HG02610 (cell line): ENCODE measurements at regions not wholly inside any gene's neighbourhood (a gene's known extent, or its start where the extent isn't known, plus 50 kb on each side); places are given as distances from the start of the nearest gene placed in this dataset.

ENCODE experiments used
- ATAC-seq: cut with Tn5 transposase; IDR thresholded peaks from one replicate; pipeline ENCODE4 v1.9.1; 2021; ENCODE audit warnings: mild to moderate bottlenecking, moderate library complexity; ENCODE audit not compliant: unreplicated experiment

DNA sequence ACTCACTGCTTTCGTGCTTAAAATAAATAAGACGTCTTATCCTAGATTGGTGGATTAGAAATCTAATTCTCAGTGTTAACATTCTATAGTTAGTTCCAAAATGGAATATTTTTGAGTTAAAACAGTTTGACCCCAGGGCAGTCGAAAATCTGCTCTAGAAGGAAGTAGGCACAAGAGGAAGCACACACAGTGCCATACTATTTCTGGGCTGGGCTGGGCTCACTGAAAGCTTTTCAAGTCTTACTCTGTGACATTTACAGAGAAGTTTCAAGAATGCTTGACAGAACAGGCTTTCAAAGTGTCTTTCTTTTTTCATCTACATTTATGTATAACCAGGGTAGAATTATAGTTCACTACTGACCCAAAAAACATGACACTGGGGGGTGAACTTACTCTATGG lies 209.8 kb downstream of the SOD2 start:
- ATAC-seq, result no peak

DNA sequence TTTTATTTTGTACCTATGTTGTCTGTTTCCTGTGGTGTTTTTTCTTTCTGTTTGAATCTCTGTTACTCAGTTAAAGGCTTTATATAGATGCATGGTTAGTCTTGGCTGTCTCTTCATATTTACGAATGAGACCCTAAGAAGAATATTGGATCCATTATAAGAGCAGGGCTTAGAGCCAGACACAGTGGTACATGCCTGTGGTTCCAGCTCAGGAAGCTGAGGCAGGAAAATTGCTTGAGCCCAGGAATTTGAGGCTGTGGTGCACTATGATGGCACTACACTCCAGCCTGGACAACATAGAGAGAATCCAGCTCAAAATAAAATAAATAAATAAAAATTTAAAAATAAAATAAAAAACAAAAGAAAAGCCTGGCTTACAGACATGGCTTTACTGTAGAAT lies 211.1 kb downstream of the SOD2 start:
- no peak for ATAC-seq

DNA sequence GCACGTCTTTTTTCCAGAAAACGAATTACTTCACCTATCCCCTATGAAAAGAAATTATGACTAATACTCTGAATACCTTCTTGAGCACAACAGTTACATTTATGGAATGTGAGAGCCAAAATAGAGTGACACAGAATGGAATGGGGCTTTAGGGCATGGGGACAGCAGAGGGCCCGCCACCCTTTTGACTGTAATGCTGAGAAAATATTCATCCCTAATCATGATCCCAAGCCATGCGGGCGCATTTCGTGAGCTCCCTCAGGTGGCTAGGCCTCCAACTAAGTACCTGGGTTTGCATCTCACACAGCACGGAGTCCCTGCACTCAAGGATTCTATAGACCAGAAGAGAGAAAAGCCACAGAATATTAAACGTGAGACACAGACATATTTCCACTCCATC lies 212.6 kb downstream of the SOD2 start:
- ATAC-seq, result no peak

DNA sequence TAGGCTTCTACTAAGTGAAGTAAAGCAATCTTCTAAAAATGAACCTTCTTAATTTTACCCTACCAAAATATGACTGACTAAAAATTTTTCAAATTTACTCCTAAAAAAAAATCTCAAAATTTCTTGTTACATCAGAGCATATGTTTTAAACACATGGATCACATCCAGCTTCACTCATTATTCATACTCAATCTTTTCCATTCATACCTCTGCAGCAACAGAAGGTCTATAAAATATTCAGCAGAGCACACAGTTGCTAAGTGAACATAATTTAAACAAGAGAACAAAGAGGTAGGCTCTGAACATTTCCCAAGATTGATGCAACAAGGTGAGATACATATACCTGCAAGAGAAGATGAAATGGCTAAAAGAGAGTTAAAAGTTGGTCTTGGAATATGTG lies 213.9 kb downstream of the SOD2 start:
- no peak for ATAC-seq

DNA sequence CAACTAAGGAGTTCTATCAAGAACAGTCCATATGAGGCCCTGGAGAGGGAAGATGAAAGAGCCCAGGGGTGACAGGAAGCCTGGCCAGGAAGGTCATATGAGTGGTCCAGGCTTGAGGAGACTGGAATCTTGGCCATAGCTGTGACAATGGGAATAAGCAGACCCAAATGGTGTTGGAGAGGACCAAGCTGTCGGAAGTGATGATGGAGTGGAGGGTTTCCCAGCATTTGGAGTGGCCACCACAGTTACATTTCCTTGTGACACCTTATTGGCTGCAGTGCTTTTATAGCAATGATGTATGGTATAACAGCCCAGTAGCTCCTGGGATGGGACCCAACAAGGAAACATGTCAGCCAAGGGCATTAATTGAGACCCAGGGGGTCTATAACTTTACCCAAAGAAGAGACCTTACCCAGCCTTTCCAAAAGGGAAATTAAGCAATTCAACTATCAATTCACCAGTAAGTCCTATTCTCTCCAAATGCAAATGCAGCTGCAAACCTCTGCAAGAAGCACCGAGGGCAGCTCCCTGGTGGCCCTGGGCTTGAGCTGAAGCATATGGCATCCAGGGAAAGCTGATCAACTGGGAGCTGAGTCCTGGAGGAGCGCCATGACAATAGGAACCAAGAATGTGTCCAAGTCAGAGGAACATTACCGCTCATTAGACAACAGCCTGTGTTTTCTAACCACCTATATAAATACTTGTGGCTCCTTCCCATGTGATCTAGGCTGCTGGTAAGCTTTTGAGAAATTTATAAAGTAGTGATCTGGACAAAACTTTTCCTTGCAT lies 219.4 kb downstream of the SOD2 start:
- ATAC-seq, result no peak

DNA sequence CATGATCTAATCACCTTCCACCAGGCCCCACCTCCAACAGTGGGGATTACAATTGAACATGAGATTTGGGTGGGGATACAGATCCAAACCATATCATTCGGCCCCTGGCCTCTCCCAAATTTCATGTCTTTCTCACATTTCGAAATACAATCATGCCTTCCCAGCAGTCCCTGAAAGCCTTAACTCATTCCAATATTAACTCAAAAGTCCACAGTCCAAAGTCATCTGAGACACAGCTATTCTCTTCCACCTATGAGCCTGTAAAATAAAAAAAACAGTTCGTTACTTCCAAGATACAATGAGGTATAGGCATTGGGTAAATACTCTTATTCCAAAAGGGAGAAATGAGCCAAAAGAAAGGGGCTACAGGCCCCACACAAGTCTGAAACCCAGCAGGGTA lies 222.6 kb downstream of the SOD2 start:
- ATAC-seq, result no peak

DNA sequence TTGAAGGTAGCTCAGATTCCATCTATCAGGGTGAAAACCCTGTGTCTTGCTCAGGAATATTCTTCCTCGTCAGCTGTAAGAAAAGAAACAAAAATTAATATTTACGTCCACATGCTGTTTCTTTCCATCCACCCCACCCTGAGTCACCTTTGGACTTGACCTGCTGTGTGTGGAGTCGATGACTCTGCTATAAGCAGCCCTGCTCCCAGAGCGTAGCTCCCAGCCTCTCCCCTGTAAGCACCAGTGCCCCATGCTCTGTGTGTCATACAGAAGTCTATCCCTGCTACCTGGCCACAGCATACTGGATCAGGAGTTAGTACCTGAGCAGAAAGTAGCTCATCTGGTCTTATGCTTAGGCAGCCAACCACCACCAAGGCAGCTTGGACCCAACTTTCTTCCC lies 223.6 kb downstream of the SOD2 start:
- no peak for ATAC-seq

DNA sequence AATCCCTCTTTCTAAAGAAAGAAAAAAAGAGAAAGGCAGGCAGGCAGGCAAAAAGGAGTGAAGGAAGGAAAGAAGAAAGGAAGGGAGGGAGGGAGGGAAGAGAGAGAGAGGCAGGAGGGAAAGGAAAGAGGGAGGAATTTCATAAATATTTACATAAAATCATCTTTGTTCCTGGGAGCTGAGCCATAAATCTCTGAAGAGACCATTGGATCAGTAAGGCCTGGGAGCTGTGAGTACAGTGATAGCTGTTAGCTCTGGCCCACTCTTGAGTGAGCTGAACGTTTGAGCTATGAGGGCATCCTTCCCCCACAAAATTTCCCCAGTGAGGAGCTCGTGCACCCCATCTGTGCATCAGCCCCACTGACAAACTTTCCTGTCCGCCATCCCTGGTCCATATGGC lies 224.0 kb downstream of the SOD2 start:
- ATAC-seq, result no peak

DNA sequence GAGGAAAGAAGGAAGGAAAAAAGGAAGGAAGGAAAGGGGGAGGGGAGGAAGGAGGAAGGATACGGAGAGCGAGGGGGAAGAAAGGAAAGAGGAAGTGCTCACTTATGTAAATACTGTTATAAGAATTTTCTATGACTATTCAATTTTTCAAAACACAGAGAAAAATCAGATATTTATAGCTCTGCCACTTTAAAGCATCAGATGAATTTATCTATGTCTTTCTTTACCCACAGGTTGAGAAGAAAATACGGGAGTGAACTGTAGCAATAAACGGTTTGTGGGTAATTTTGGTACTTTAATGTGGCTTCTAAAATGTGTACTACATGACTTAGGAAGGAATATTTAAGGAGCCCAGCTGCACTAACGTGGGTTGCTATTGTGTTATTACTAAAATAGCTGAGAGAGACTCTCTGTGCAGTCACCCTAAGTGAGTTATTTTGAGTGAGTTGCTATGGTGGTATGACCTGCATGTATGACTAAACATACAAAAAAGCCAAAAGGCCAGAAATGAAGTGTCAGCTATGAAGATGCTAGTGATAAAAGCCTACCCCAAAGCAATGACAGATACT lies 225.5 kb downstream of the SOD2 start:
- ATAC-seq, result peak; percentile 72

DNA sequence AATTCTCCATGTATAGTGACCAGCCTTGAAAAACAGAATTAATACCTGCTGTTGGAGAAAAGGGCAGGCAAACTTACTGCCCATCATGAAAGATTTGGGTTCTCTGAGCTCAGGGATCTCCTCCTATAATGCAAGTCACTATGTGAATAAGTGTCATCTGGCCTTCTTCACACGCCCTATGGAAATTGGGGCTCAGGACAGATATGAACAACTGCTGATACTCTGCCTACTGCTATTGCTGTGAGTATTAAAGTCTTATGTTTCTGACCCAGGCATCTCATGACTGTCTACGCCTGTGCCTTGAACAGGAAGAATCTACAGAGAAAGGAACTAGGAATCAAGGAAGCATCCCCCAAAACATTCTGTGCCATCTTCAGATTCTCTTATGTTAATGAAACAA lies 226.1 kb downstream of the SOD2 start:
- ATAC-seq, result no peak

DNA sequence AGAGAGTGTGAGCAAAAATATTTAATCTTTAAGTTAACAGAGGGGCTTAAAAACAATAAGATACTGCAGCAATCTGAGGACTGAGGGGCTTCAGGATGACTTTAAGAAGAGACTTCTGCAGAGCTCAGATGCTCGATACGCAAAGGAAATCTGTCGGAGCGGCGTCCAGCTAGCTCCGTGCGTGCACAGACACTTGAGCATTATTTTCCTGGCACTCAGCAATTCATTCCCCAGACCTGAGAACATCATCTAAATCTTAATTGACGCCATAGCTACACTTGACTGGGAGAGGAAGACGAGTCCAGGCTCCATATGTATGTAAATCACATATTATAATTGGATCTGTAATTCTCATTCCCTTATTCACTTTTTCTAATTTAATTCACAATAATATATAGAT lies 228.2 kb downstream of the SOD2 start:
- no peak for ATAC-seq

DNA sequence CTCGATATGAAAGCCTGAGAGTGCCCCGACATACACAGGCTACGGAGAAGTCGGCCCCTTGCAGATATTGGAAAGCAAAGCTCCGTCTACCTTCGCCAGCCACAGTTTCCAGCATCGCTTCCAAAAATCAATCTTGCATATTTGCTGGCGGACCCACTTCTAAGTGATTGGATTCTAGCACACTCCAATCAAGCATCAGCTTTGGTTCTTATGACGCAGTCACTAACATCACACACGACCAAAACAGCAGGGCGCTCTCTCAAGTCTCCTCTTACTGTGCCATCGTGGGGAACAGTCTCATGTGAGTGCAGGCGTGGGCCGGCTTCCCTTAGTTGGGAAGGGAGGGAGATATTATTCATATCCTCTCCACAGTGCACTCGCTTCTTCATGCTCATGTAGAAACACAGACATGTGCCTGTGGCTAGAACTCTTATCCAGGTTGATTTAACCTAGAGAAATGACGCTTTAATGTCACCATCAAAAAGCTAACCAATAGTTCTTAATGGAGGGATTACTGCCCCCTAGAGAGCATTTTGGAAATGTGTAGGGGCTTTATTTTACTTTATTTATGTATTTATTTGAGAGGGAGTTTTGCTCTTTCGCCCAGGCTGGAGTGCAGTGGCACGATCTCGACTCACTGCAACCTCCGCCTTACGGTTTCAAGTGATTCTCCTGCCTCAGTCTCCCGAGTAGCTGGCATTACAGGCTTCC lies 229.8 kb downstream of the SOD2 start:
- no peak for ATAC-seq

DNA sequence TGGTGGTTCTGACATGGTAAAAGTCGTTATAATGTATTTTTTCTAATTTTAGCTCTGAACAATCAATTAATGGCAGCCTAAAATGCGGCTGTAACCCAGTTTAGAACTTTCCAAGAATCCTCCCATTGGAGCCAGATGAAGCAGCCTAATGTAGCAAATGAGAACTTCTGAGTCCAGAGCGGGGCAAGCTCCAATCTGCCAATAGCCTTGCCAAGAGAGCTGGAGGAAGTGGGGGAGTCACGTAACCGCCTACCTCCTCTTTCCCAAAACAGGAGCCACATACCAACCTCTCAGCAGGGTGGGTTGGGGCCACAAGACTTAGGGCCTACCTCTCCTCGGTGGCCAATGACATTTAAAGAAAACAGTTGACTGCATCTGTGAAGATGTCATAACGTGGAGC lies 230.6 kb downstream of the SOD2 start:
- ATAC-seq, result no peak

DNA sequence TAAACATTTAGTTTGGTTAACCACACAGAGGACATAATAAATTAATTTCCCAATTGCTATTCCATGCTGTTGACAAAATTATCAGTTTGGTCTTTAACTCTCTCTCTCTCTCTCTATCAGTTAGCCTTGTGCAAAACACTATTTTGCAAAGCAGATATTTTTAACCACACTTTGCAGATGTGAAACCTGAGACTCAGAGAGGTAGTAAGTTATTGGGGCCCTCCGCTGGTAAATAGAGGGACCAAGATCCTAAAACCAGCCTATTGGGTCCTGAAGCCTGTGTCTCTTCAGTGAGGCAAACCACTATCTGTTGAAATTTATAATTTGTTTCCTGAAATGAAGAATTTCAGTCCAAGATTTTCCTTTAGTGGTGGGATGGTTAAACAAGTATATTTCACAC lies 231.0 kb downstream of the SOD2 start:
- no peak for ATAC-seq

DNA sequence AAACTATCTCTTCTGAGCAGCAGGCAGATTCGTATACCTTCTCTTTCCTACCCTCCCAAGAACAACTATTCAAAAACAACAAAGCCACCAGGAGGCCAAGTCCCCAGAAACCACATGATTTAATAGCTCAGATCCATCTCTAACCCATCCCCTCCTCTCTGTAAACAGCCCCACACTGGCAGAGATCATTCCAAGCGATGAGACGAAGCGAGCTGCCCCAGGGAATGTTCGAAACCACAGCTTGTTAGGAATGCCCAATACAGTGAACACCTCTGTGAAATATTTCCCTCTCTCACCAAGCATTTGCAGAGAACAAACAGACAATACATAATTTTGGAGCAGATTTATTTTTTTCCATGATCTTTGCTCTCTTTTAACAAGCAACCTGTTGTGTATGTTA lies 231.8 kb downstream of the SOD2 start:
- no peak for ATAC-seq

DNA sequence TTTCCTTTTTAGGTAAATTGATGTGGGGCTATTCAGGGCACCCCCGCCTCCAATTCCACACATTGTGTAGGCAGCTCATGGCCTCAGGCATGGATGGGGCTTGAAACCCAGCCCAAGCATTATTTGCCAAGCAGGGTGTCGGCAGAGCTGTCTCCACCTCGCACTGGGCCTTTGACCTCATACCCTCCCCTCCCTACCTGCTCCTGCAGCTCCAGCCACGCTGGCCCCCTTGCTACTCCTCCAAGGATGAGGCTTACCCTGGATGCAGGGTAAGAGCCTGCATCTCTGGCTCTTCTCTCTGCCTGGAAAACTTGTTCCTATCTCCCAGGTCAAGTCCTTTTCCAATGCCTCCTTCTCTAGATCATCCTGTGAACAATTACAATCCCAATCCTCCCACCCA lies 232.6 kb downstream of the SOD2 start:
- no peak for ATAC-seq

DNA sequence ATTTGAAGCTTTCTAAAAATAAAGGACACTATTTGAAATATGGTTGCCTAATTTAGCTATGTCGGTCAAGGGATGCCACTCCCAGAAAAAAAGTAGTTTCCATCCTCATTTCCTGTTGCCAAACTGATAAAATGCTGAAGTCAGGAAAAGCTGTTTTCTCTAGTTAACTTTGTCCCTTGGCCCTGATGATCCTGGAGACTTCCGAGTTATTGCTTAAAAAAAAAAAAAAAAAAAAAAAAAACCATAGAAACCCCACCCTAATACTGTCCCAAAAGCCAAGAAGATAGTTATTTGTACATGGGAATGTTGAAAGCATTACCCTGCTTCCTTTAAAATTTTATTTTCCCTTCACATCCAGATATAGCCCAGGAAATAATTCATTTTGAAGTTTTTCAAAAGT lies 236.7 kb downstream of the SOD2 start:
- ATAC-seq, result no peak

DNA sequence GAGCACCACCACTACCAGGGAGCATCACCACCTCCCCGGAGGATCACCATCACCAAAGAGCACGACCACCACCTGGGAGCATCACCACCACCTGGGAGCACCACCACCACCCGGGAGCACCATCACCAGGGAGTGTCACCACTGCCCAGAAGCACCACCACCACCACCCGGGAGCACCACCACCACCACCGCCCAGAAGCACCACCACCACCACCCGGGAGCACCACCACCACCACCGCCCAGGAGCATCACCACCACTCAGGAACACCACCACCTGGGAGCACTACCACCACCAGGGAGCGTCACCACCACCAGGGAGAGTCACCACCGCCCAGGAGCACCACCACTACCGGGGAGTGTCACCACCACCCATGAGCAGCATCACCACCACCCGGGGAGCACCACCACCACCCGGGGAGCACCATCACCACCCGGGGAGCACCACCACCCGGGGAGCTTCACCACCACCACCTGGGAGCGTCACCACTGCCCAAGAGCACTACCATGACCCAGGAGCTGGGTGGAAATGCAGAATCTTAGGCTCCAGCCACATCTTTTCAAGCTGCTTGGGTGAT lies 237.3 kb downstream of the SOD2 start:
- ATAC-seq, result no peak

DNA sequence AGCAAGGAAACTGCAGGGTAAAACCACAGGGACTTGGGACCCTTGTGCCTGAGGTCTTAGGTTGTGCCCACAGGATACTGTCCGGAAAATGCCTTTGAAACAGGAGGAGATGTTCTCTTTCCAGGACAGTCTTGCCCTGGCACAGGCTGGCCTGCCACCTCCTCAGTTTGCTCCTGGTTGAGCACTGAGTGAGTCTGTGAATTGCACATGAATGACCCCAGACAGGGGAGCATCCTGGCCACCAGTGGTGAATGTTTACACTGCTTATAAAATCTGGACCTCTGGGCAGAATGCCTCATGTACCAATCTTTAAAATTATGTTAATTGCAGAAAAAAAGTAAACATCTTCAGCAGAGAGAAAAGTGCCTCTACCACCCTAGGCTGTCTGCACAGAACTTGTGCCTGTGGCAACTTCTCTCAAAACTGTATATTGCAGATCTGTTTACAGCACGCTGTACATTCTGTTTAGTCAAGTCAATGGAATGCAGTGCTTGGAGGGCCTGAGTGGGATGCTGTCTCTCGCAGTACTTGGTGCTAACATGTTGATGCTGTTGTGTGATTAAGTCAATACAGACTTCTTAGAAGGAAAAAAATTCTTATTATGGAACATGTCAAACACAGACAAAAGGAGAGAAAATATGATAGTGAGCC lies 242.1 kb downstream of the SOD2 start:
- no peak for ATAC-seq

DNA sequence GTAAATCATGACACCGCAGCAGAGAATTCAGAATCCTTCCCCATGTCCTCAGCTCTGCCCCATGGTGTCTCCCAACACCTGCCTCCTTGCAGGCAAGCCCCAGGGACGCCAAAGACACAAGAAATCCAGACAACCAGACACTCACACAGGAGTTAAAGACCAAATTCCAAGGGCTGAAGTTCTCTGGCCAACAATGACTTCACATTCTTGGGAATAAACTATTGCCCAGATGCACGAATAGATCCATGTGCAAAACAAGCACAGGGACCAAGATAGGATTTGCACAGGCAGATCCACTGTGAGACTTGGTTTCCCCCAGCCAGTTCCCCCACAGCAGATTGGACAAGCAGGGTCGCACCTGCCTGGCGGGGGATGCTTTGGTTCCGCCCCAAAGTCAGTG lies 246.7 kb downstream of the SOD2 start:
- ATAC-seq, result no peak

DNA sequence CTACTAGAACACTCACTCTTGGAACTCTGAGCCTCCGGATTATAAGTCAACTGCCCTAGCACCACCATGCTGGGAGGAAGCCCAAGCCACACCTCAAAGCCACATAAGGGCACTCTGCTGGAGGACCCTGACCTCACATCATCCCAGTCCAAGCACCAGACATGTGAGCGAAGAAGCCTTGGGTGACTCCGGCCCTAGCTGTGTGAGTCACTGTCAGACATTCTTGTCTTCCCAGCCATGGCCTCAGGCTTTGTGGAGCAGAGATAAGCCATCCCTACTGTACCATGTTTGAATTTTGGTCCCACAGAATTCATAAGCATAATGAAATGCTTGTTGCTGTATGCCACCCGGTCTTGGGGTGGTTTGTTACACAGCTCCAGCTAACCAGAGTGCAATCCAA lies 247.7 kb downstream of the SOD2 start:
- no peak for ATAC-seq
